ENCODE measurements at regions not wholly inside any gene's neighbourhood (a gene's known extent, or its start where the extent isn't known, plus 50 kb on each side); places are given as distances from the start of the nearest gene placed in this dataset.

GRCh38 chr4:71980976-71981375 is 50.8 kb upstream of the NPFFR2 start:
- DNase-seq, result no peak
- Histone ChIP-seq H3K27ac (ENCODE audit: low read length) (no peak overlapping the region), H3K4me1 (ENCODE audit: control insufficient read depth, insufficient read depth, low read length) (no peaks in the 10 kb centered on the region), H3K27me3 (ENCODE audit: control insufficient read depth, insufficient read depth, low read length) (no peaks in the 10 kb centered on the region), H3K36me3 (ENCODE audit: control insufficient read depth, insufficient read depth, low read length) (no peaks in the 10 kb centered on the region), H3K9me3 (ENCODE audit: control insufficient read depth, low read depth, low read length) (no peaks in the 10 kb centered on the region), H3K4me3 (ENCODE audit: low read length) (no peak overlapping the region)
- WGBS (ENCODE audit: insufficient coverage, low lambda C conversion rate), result no CpG with 5 or more reads among the region's 2 CpGs
